Stimulated activated CD8-positive, alpha-beta memory T cell treated with anti-CD3 and anti-CD28 coated beads, Interleukin-12 subunit alpha, Interleukin-12 subunit beta, amount 100 ng/mL, for 1 hour (primary cell): ENCODE measurements at regions not wholly inside any gene's neighbourhood (a gene's known extent, or its start where the extent isn't known, plus 50 kb on each side); places are given as distances from the start of the nearest gene placed in this dataset.
"Not testable (repeated sequence)": the region's sequence is repeated elsewhere in the genome, so short reads cannot be mapped to it uniquely, and the experiment has no call there.

ENCODE experiments used
- DNase-seq: peaks from one replicate; pipeline ENCODE4 v3.0.0-alpha.2; 2020; ENCODE audit warnings: low read depth

GRCh38 chr14:101616202-101616601 is 54.9 kb downstream of the DIO3 start:
- no peak for DNase-seq

DNA sequence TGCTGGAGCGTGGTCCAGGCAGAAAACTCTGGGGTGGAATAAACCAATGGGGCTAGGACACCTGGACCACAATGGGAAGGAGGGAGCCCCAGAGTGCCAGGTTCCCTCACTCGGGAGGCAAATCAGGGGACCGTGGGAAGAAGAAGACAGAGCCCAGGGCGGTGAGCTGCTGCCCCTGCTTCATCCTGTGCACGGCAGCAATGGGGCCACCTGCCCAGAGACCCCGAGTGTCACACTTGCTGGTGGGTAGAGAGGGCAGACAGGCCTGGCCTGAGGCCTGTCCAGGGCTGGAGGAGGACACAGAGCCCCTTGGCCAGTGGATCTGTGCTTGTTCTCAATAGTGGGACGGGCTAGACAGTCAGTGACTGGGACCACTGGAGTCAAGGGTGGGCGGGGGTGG is 58.2 kb downstream of the DIO3 start:
- no peak for DNase-seq

DNA sequence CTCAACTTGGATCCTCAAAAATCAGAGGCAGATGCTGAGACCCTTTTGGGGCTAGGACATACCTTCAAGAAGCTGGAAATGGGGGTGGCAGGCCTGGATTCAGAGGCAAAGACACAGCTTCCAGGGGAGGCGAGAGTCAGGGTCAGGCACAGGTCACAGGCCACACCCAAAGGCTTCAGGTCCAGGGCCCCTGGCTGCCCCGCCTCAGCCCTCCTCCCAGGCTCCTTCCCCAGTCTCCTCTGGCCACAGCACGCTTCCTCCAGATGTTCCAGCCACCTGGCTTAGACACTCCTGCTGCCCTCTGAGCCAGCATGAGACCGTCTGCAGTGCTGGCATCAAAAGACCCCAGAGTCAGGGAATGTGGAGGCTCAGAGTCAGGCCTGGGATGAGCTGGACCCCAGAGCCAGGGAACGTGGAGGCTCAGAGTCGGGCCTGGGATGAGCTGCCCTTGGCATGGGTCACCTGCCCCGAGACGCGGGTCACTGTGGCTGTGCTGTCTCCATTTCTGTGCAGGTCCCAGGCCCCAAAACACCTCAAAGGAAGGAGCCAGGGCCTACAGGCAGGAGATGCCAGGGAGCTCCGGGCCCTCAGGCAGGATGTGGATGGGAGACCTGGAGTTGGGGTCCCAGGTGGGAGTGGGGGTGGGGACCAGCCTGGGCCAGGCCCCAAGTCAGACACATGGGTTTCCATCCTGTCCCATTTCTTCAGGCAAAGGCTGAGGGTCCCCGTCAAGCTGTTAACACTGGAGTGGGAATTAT is 58.9 kb downstream of the DIO3 start:
- DNase-seq, result no peak

- DNase-seq, result no peak
Measured at GRCh38 chr14:101620821-101621785, 59.8 kb downstream of the DIO3 start.

DNA sequence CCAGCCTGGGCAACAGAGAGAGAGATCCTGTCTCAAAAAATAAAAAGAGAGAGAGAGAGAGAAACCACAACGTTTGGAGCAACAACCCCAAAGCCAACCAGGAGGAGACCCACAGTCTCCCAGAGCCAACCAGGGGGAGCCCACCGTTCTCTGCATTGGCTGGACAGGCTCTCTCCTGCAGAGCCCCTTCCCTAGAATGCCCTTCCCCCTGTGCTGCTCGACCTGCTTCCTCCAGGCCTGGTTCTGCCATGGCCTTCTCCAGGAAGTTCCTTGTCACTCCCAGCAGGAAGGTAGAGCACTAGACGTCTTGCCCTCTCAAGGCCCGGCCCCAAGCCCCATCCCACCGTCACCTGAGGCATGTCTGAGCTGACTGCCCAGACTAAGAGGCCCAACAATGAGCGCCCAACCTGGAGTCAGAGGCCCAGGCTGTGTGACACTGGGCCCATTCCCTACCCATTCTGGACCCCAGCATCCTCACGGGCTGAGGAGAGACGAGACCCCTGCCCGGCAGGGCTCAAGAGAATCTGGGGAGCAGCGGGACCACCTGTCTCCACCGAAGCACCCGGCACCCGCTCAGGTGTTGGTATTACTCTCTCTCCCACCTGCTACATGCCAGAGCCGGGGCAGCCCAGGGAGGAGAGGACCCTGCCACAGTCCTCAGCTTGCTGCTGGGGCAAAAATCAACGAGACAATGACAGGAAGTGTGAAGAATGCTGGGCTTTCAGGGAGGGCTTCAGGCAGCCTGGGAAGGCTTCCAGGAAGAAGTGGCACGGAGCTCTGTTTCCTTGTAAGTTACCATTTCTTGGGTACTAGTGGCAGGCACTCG is 61.2 kb downstream of the DIO3 start:
- no peak for DNase-seq

- DNase-seq, result no peak
Measured at GRCh38 chr14:101623077-101623372, 61.7 kb downstream of the DIO3 start.

GRCh38 chr14:101623685-101624444 is 62.6 kb downstream of the DIO3 start:
- DNase-seq, result no peak

- no peak for DNase-seq
Measured at GRCh38 chr14:101624536-101624935, 63.2 kb downstream of the DIO3 start.

- DNase-seq, result no peak
Measured at GRCh38 chr14:101625336-101626097, 64.2 kb downstream of the DIO3 start.

DNA sequence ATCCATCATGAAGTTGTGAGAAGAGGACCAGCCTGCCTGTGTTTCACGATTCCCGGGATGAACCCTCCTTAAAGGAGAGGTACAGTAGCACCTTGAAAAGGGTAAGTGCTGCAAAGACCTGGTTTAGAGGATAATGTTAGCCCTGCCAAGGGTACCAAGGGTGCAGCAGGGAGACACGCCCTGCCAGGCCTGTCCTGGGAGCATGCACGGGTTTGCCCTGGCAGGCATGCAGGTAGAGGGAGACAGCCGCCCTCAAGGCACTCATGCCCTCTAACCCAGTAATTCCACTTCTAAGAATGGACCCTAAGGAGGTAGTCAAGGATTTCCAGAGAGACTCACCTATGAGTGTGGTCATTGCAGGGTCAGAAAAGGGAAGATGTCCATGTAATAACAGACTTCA is 65.0 kb downstream of the DIO3 start:
- DNase-seq, result no peak

DNA sequence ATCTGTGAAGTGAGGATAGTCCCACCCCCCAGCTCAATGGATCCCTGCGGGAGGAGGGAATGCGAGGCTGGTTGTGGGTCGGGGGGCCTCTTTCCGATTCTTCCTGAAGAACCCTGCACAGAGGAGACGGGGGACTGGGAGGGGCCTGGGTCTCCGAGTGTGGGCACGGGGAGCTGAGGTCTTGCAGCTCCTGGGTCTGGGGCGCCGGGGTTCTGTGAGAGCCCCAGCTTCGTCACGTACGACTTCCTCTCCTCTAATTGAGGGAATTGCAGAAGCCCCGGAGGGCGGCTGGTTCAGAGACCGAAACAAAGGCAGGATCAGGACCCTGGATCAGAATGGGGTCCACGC is 66.6 kb downstream of the DIO3 start:
- DNase-seq, result no peak

DNA sequence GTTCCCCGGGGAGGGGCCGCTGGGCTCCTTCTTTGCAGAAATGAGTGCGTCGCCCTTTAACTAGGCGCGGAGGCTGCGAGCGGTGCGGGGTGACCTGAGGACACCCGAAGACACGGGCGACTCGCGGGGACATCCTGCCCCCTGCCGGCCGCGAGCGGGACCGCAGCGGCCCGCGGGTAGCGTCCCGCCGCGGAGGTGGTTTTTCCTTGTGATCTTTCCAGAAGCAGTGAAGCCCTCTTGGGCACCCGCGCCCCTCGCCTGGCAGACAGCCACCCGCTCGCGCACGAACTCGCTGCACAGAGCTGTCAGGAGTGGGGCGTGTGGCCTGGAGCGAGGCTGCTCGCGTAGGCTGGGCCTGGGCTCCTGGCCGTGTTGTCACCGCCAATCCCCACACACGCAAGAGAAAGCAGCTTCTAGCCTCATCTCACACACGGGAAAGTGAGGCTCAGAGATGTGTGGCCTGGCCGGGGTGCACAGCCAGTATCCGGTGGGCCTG is 67.2 kb downstream of the DIO3 start:
- peak; percentile 57 for DNase-seq

GRCh38 chr14:101628975-101629374 is 67.7 kb downstream of the DIO3 start:
- no peak for DNase-seq

DNA sequence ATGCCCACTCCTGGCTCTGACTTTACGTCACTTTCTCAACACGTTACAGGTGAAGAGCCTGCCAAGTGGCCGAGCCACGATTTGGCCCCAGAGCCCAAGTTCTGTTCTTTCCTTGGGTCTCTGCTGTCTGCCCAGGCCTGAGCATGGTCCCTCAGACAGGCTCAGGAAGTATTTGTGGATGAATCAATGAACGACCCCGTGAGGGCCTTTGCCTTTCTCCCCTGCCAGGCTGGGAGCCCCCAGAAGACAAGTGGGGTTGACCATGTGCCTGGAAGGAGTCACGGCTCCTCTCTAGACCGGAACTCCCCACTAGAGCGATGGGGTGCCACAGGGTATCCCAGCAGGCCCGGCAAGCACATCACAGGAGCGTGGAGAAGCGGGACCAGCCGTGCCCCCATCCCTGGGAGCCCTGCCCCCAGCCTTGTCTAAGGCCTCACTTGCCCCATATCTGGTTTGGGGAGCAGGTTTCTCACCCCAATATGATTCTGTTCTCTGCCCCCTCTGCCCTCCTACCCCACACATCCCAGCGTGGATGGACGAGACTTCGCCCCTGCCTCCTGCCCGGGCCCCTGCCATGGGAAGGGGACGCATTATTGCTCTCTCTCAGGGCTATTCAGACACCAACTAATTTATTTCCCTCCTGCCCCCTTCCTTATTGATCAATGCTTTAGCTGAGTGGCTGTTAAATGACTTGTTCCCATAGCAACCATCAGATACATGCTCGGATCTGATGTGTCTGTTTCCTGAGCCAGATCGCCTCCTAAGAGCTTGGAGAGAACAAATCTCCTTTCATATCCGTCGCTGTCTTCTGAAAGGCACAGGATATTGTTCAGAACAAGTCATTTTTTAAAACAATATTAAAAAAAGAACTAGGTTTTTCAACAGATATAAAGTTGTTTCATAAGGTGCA is 69.0 kb downstream of the DIO3 start:
- no peak for DNase-seq

- DNase-seq, result no peak
Measured at GRCh38 chr14:101631199-101631598, 69.9 kb downstream of the DIO3 start.

DNA sequence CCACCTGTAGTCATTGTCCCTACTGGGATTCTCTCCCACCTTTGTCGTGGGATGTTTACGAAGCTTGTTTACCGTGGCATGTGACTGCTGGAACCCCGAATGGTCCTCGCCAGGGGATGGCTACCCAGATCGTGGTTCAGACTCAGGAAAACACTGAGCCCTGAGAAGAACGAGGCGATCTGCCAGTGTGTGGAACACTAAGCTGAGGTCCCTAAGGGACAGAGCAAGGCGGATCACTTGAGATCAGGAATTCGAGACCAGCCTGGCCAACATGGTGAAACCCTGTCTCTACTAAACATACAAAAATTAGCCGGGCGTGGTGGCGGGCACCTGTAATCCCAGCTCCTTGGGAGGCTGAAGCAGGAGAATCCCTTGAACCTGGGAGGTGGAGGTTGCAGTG is 70.7 kb downstream of the DIO3 start:
- not testable (repeated sequence) for DNase-seq

DNA sequence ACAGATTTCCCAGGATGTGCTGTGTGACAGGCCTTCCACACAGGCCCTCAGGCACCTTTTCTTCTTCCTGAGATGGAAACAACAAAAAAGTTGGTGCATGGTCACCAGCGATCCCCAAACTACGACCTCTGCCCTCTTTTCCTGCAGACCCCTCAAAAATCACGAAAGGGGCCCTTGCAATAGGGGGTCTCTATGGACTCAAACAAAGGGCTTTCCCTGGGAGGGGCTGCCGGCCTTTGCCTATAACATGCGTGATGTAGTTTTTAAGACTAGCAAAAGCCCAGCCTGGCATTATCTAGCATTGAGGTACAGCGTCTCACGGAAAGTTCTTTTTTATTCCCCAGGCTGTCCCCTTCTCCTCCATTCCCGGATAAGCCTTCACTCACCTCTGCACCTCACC is 71.2 kb downstream of the DIO3 start:
- no peak for DNase-seq

DNA sequence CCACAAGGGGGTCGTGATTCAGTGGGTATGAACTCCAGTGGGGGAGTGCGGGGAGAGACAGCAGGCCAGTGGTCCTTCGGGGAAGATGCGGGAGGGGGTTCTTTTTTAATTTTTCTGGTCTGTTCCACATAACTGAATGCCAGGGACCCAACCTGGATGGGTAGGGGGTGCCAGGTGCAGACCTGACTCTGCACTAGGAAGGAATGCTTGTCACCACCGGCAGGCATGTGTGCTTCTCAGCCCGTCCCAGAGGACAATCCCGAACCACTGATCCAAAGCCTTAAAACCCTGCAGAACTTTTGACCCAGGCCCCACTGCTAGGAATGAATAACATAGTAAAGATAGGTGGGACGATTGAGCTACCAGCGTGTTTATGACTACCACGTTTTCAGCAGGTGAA is 72.0 kb downstream of the DIO3 start:
- DNase-seq, result no peak

DNA sequence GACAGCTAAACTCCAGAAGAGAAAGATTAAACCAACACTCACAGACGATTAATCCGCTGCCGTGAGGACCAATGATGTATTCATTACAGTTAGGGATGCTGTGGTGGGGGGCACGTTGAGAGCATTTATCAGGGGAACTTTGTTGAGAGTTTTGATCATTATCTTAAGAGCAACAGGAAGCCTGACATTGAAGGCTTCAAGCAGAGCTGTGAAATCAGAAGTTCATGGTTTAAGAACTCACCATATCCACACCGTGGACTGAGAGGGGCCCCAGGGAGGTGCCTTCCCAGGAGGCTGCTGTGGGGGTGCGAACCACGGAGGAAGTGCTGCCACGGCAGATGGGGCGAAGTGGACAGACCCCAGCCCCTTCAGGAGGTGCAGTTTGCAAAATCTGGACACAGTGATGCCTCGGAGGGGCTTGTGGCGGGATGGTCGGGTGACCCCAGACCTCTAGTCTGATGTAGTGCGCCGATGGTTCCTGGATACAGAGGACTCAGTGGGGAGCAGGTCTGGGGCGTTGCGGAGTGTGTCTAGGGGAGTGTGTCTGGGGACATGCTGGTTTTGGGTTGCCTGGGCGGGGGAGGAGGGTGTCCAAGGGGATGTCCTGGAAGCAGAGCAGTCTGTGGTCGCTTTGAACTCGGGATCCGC is 73.0 kb downstream of the DIO3 start:
- DNase-seq, result no peak
